Osteocyte (in vitro differentiated cells): ENCODE measurements at regions not wholly inside any gene's neighbourhood (a gene's known extent, or its start where the extent isn't known, plus 50 kb on each side); places are given as distances from the start of the nearest gene placed in this dataset.

ENCODE experiments used
- DNase-seq: peaks from one replicate; pipeline ENCODE4 v3.0.0; 2021; ENCODE audit warnings: mixed read lengths; ENCODE audit not compliant: unreplicated experiment; ENCODE audit errors: extremely low spot score
- H3K27ac Mint-ChIP-seq: one replicate; pipeline ENCODE4 v1.8.0; 2021; ENCODE audit warnings: mild to moderate bottlenecking, mixed read lengths; ENCODE audit not compliant: unreplicated experiment
- H3K27me3 Mint-ChIP-seq: one replicate; pipeline ENCODE4 v1.8.0; 2021; ENCODE audit warnings: mixed read lengths; ENCODE audit not compliant: unreplicated experiment
- H3K36me3 Mint-ChIP-seq: one replicate; pipeline ENCODE4 v1.8.0; 2021; ENCODE audit warnings: mixed read lengths; ENCODE audit not compliant: unreplicated experiment
- H3K4me1 Mint-ChIP-seq: one replicate; pipeline ENCODE4 v1.8.0; 2021; ENCODE audit warnings: mixed read lengths; ENCODE audit not compliant: unreplicated experiment
- H3K4me3 Mint-ChIP-seq: one replicate; pipeline ENCODE4 v1.8.0; 2021; ENCODE audit warnings: mild to moderate bottlenecking, moderate library complexity, mixed read lengths; ENCODE audit not compliant: unreplicated experiment
- H3K9me3 Mint-ChIP-seq: one replicate; pipeline ENCODE4 v1.8.0; 2021; ENCODE audit warnings: mixed read lengths; ENCODE audit not compliant: unreplicated experiment
- CTCF ChIP-seq: fragments of 200-600 bp; sonication (generic); IDR thresholded peaks from 2 replicates; pipeline ENCODE4 v1.5.0; 2021; ENCODE audit warnings: antibody characterized with exemption, mild to moderate bottlenecking, moderate library complexity

GRCh38 chr12:28060871-28061270, 88.3 kb upstream of the PTHLH start:
- no peak for DNase-seq
- no peak overlapping the region for H3K27ac Mint-ChIP-seq
- no peaks in the 10 kb centered on the region for H3K27me3 Mint-ChIP-seq
- H3K4me3 Mint-ChIP-seq = no peak overlapping the region
- no peak for TF ChIP-seq CTCF
- no peaks in the 10 kb centered on the region for H3K9me3 Mint-ChIP-seq
- H3K4me1 Mint-ChIP-seq = no peaks in the 10 kb centered on the region
- no peaks in the 10 kb centered on the region for H3K36me3 Mint-ChIP-seq

GRCh38 chr12:28063355-28063880, 90.9 kb upstream of the PTHLH start:
- Mint-ChIP-seq H3K27ac (no peak overlapping the region), H3K4me3 (no peak overlapping the region), H3K36me3 (no peaks in the 10 kb centered on the region), H3K27me3 (no peaks in the 10 kb centered on the region), H3K4me1 (peaks cover 3% of the 10 kb centered on the region), H3K9me3 (no peaks in the 10 kb centered on the region)
- TF ChIP-seq CTCF = no peak
- no peak for DNase-seq

GRCh38 chr12:28065374-28065773, 92.8 kb upstream of the PTHLH start:
- no peak for DNase-seq
- Mint-ChIP-seq H3K36me3 (no peaks in the 10 kb centered on the region), H3K4me1 (peaks cover 3% of the 10 kb centered on the region), H3K9me3 (peaks cover under 1% of the 10 kb centered on the region), H3K4me3 (no peak overlapping the region), H3K27ac (no peak overlapping the region), H3K27me3 (no peaks in the 10 kb centered on the region)
- no peak for TF ChIP-seq CTCF

- no peak for DNase-seq
These were observed 93.5 kb upstream of the PTHLH start for GRCh38 chr12:28065889-28066630.

More at GRCh38 chr12:28065889-28066630, 93.5 kb upstream of the PTHLH start:
- peaks cover 6% of the 10 kb centered on the region for H3K9me3 Mint-ChIP-seq
- H3K36me3 Mint-ChIP-seq = no peaks in the 10 kb centered on the region
- H3K27me3 Mint-ChIP-seq = no peaks in the 10 kb centered on the region
- TF ChIP-seq CTCF = no peak
- no peak overlapping the region for H3K27ac Mint-ChIP-seq
- no peak overlapping the region for H3K4me3 Mint-ChIP-seq
- peaks cover 3% of the 10 kb centered on the region for H3K4me1 Mint-ChIP-seq
